DOHH2 (cell line): ENCODE measurements at regions not wholly inside any gene's neighbourhood (a gene's known extent, or its start where the extent isn't known, plus 50 kb on each side); places are given as distances from the start of the nearest gene placed in this dataset.

ENCODE experiments used
- H3F3A ChIP-seq: fragments of 200-600 bp; sonication (generic), shearing (Covaris generic); 2 replicates; pipeline ENCODE4 v1.6.0; 2016; ENCODE audit warnings: antibody characterized with exemption, mild to moderate bottlenecking; ENCODE audit not compliant: control insufficient read depth, insufficient read depth
- H3K27ac ChIP-seq: fragments of 200-600 bp; sonication (generic); 2 replicates; pipeline ENCODE4 v1.5.1; 2014; ENCODE audit warnings: low read depth, mild to moderate bottlenecking, low read length, moderate library complexity
- H3K27me3 ChIP-seq: fragments of 200-600 bp; sonication (generic); 2 replicates; pipeline ENCODE4 v1.6.1; 2014; ENCODE audit warnings: mild to moderate bottlenecking, low read length, mixed read lengths; ENCODE audit not compliant: control insufficient read depth
- H3K36me3 ChIP-seq: fragments of 200-600 bp; sonication (generic); 2 replicates; pipeline ENCODE4 v1.6.1; 2014; ENCODE audit warnings: mild to moderate bottlenecking, low read length, moderate library complexity, mixed read lengths; ENCODE audit not compliant: control insufficient read depth
- H3K4me1 ChIP-seq: fragments of 200-600 bp; sonication (generic); 2 replicates; pipeline ENCODE4 v1.6.1; 2014; ENCODE audit warnings: mild to moderate bottlenecking, low read length, mixed read lengths; ENCODE audit not compliant: control insufficient read depth
- H3K4me2 ChIP-seq: fragments of 200-600 bp; sonication (generic); 2 replicates; pipeline ENCODE4 v1.6.0; 2014; ENCODE audit warnings: mild to moderate bottlenecking, low read length, moderate library complexity
- H3K4me3 ChIP-seq: fragments of 200-600 bp; sonication (generic); 2 replicates; pipeline ENCODE4 v1.5.1; 2014; ENCODE audit warnings: mild to moderate bottlenecking, low read length, mixed read lengths
- H3K79me2 ChIP-seq: fragments of 200-600 bp; sonication (generic); 2 replicates; pipeline ENCODE4 v1.6.1; 2014; ENCODE audit warnings: mild to moderate bottlenecking, low read length, mixed read lengths; ENCODE audit not compliant: control insufficient read depth
- H3K9me2 ChIP-seq: fragments of 200-600 bp; sonication (generic); replicated peaks from 2 replicates; pipeline ENCODE4 v1.6.1; 2014; ENCODE audit warnings: mild to moderate bottlenecking, low read length, mixed read lengths; ENCODE audit not compliant: control insufficient read depth
- H3K9me3 ChIP-seq: fragments of 200-600 bp; sonication (generic); 2 replicates; pipeline ENCODE4 v1.6.1; 2014; ENCODE audit warnings: antibody characterized with exemption, low read length, mixed read lengths; ENCODE audit not compliant: control insufficient read depth, insufficient read depth
- H4K20me1 ChIP-seq: fragments of 200-600 bp; sonication (generic); 2 replicates; pipeline ENCODE4 v1.6.0; 2014; ENCODE audit warnings: low read depth, mild to moderate bottlenecking, antibody characterized with exemption, low read length, moderate library complexity; ENCODE audit not compliant: control insufficient read depth, insufficient read depth
- EZH2phosphoT487 ChIP-seq: fragments of 200-600 bp; sonication (generic); IDR thresholded peaks from 2 replicates; pipeline ENCODE4 v1.6.1; 2017; ENCODE audit warnings: borderline replicate concordance, mild to moderate bottlenecking, antibody characterized with exemption, low read length, moderate library complexity, mixed read lengths
- TF ChIP-seq, protein P1 (sequence below): fragments of 200-600 bp; sonication (generic); IDR thresholded peaks from one replicate; pipeline ENCODE4 v1.5.1; 2014; ENCODE audit warnings: antibody characterized with exemption, mild to moderate bottlenecking, low read depth, low read length; ENCODE audit not compliant: poor library complexity, severe bottlenecking

DNA sequence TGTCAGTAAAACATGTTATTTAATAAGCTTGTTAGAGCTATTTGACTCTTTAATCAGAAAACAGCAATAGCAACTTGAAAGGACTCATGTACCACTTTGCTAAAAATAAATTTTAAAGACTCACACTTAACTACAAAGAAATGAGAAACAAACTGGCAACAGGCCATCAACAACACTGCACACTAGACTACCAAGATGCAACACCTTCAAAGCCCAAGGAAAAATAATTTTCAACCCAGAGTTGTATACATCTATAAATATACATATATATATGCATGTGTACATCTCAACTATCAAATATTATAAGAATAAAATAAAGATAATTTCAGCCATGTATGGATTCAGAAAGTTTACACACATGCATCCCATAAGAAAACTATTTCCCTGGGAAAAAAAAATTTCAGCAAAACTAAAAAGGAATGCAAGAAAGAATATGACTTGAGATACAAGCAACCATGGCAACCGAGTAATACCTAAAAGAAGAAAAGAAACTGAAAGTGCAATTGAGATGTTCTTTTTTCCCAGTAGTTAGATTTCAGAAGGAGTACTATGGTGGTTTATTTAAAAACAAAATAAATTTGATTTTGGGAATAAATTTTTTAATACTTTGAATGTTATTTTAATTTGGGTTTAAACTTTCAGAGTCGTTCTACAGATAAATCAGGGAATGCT is 303.8 kb downstream of the UBE3D start:
- no peaks in the 10 kb centered on the region for H3K9me2 ChIP-seq
- no peaks in the 10 kb centered on the region for H3K4me1 ChIP-seq
- no peaks in the 10 kb centered on the region for H3K36me3 ChIP-seq
- no peaks in the 10 kb centered on the region for H3K27me3 ChIP-seq
- H3F3A ChIP-seq = no peaks in the 10 kb centered on the region
- H3K4me3 ChIP-seq = no peak overlapping the region
- no peak overlapping the region for H3K4me2 ChIP-seq
- no peaks in the 10 kb centered on the region for H4K20me1 ChIP-seq
- no peaks in the 10 kb centered on the region for H3K79me2 ChIP-seq
- TF ChIP-seq EZH2phosphoT487 = no peak
- TF ChIP-seq, protein P1, sequence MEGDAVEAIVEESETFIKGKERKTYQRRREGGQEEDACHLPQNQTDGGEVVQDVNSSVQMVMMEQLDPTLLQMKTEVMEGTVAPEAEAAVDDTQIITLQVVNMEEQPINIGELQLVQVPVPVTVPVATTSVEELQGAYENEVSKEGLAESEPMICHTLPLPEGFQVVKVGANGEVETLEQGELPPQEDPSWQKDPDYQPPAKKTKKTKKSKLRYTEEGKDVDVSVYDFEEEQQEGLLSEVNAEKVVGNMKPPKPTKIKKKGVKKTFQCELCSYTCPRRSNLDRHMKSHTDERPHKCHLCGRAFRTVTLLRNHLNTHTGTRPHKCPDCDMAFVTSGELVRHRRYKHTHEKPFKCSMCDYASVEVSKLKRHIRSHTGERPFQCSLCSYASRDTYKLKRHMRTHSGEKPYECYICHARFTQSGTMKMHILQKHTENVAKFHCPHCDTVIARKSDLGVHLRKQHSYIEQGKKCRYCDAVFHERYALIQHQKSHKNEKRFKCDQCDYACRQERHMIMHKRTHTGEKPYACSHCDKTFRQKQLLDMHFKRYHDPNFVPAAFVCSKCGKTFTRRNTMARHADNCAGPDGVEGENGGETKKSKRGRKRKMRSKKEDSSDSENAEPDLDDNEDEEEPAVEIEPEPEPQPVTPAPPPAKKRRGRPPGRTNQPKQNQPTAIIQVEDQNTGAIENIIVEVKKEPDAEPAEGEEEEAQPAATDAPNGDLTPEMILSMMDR = no peak
- no peak overlapping the region for H3K27ac ChIP-seq
- no peaks in the 10 kb centered on the region for H3K9me3 ChIP-seq

DNA sequence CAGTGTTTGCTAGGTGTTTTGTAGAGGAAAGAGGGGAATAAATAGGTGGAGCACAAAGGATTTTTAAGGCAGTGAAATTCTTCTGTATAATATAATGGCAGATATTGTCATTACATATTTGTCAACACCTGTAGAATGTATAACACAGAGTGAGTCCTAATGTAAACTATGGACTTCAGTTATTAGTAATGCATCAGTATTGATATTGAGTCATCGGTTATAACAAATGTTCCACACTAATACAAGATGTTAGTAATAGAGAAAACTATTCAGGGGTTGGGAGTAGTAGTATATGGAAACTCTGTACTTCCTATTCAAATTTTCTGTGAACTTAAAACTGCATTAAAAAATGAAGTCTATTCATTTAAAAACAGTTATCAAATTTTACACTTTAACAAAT is 299.2 kb downstream of the UBE3D start:
- H3K4me1 ChIP-seq = no peaks in the 10 kb centered on the region
- no peaks in the 10 kb centered on the region for H3F3A ChIP-seq
- no peaks in the 10 kb centered on the region for H3K79me2 ChIP-seq
- no peak overlapping the region for H3K4me2 ChIP-seq
- no peaks in the 10 kb centered on the region for H3K9me2 ChIP-seq
- no peaks in the 10 kb centered on the region for H3K27me3 ChIP-seq
- H4K20me1 ChIP-seq = no peaks in the 10 kb centered on the region
- no peaks in the 10 kb centered on the region for H3K36me3 ChIP-seq
- no peaks in the 10 kb centered on the region for H3K9me3 ChIP-seq
- no peak overlapping the region for H3K4me3 ChIP-seq
- TF ChIP-seq EZH2phosphoT487 = no peak
- TF ChIP-seq, protein P1 = no peak
- H3K27ac ChIP-seq = no peak overlapping the region

GRCh38 chr6:82767037-82767436 is 298.6 kb downstream of the UBE3D start:
- Histone ChIP-seq H3K4me2 (no peak overlapping the region), H3K4me3 (no peak overlapping the region), H3K4me1 (no peaks in the 10 kb centered on the region), H3K79me2 (no peaks in the 10 kb centered on the region), H4K20me1 (no peaks in the 10 kb centered on the region), H3K9me3 (no peaks in the 10 kb centered on the region), H3K27me3 (no peaks in the 10 kb centered on the region), H3K9me2 (no peaks in the 10 kb centered on the region), H3K27ac (no peak overlapping the region), H3F3A (no peaks in the 10 kb centered on the region), H3K36me3 (no peaks in the 10 kb centered on the region)
- no peak for TF ChIP-seq EZH2phosphoT487
- TF ChIP-seq, protein P1 = no peak
